Breast epithelium (tissue), 3 donors: ENCODE measurements at regions not wholly inside any gene's neighbourhood (a gene's known extent, or its start where the extent isn't known, plus 50 kb on each side); places are given as distances from the start of the nearest gene placed in this dataset.

Experiments
- CTCF ChIP-seq, 3 donors: fragments of 450-650 bp; IDR thresholded peaks; one replicate each; pipeline ENCODE4 v1.5.1; 2016 to 2017; ENCODE audit warnings: antibody characterized with exemption in 3 of 3, mild to moderate bottlenecking in 3 of 3, moderate library complexity in 3 of 3
- POLR2AphosphoS5 ChIP-seq, 3 donors: sonication (generic); formaldehyde crosslinking; IDR thresholded peaks; one replicate each; pipeline ENCODE4 v1.6.1; 2017; ENCODE audit warnings: antibody characterized with exemption in 3 of 3

- TF ChIP-seq POLR2AphosphoS5 (IDR thresholded peaks at IDR 0.05) = no peak
- TF ChIP-seq CTCF (IDR thresholded peaks at IDR 0.05) = no peak
These were observed 289.5 kb upstream of the CITED2 start for GRCh38 chr6:139663996-139664395.
